Stomach (tissue), 8 donors: ENCODE measurements at regions not wholly inside any gene's neighbourhood (a gene's known extent, or its start where the extent isn't known, plus 50 kb on each side); places are given as distances from the start of the nearest gene placed in this dataset.
A peak's percentile ranks its signal among the peaks of the same experiment; 100 is the strongest.

Source experiments
- DNase-seq, 2 donors: peaks; one replicate each; pipeline versions ENCODE4 v3.0.0 to v3.0.0-alpha.2; 2013 to 2019
- H3K27ac ChIP-seq, 5 donors: fragments of 200-600 bp in 4 of 5; sonication (generic) in 4 of 5; one replicate each; pipeline ENCODE4 v1.5.1; 2013 to 2019; ENCODE audit warnings: mild to moderate bottlenecking in 1 of 5, moderate library complexity in 1 of 5
- H3K27me3 ChIP-seq, 3 donors: fragments of 200-600 bp; sonication (generic); one replicate each; pipeline ENCODE4 v1.5.1; 2017 to 2019; ENCODE audit warnings: mixed run types in 1 of 3
- H3K36me3 ChIP-seq, 4 donors: fragments of 200-600 bp; sonication (generic); 1 replicate in 3 of 4; 2 replicates in 1 of 4; pipeline ENCODE4 v1.5.1; 2016 to 2019
- H3K4me1 ChIP-seq, 4 donors: fragments of 200-600 bp; sonication (generic); one replicate each; pipeline ENCODE4 v1.5.1; 2016 to 2019
- H3K4me3 ChIP-seq, 4 donors: fragments of 200-600 bp; sonication (generic) in 3 of 4; one replicate each; pipeline ENCODE4 v1.5.1; 2016 to 2019; ENCODE audit warnings: mild to moderate bottlenecking in 1 of 4
- H3K9me3 ChIP-seq, 4 donors: fragments of 200-600 bp; sonication (generic); one replicate each; pipeline ENCODE4 v1.5.1; 2016 to 2019
- CTCF ChIP-seq, 7 experiments: fragments of 450-650 bp in 4 of 7; fragments of 200-600 bp in 3 of 7; sonication (generic) in 3 of 7; IDR thresholded peaks; one replicate each; pipeline ENCODE4 v1.5.1; 2016 to 2019; ENCODE audit warnings: antibody characterized with exemption in 7 of 7, control low read depth in 2 of 7, mild to moderate bottlenecking in 1 of 7
- EP300 ChIP-seq: sonication (generic); formaldehyde crosslinking; IDR thresholded peaks from one replicate; pipeline ENCODE4 v1.6.1; 2017; ENCODE audit warnings: antibody characterized with exemption
- POLR2A ChIP-seq, 4 donors: fragments of 450-650 bp; IDR thresholded peaks; one replicate each; pipeline ENCODE4 v1.6.1; 2016; ENCODE audit warnings: antibody characterized with exemption in 4 of 4, control low read depth in 2 of 4, mild to moderate bottlenecking in 1 of 4, moderate library complexity in 1 of 4
- POLR2AphosphoS5 ChIP-seq, 3 donors: sonication (generic); formaldehyde crosslinking; IDR thresholded peaks; one replicate each; pipeline ENCODE4 v1.6.1; 2016; ENCODE audit warnings: antibody characterized with exemption in 3 of 3
- WGBS, 5 donors: extraction: QIAGEN DNeasy Blood & Tissue Kit in 3 of 5; methylation state at CpG; one replicate each; pipeline versions ENCODE4 v1.1.5 to v1.1.7; 2013 to 2018; 5-methylcytosine and 5-hydroxymethylcytosine counted together
- intact Hi-C: fragments of 100-400 bp; cut with DNase I; formaldehyde crosslinking; loops from one replicate; pipeline ENCODE4 v1.15.1; 2023; ENCODE audit warnings: low total_unique reads
- donor health status: healthy with polysubstance abuse.
- donor health status: Bipolar disorder and iron deficiency.
- donor health status: healthy.

DNA sequence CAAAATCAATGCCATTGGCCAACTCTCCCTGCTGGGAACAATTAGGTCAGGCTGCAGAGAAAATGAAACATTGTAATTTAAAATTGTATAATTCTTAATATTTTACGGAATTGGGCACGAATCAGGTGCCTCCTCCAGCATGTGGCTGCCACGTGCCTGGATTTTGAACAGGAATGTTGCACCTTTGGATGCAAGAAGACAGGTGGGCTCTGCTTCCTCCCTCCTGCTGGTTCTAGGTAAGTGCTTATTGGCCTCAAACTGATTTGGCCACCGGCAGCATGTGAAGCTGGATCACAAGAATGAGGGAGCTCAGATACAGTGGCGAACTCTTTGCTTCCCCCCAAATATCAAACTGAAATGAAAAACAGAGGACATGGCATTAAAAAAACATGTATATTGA, 1559.9 kb upstream of the FLRT2 start:
- TF ChIP-seq POLR2AphosphoS5 (IDR thresholded peaks at IDR 0.05) (no peak), POLR2A (IDR thresholded peaks at IDR 0.05) (no peak), EP300 (no peak), CTCF (IDR thresholded peaks at IDR 0.05) (no peak)
- intact Hi-C loops = no loop called here
- no peaks in the 10 kb centered on the region for H3K9me3 ChIP-seq
- no peaks in the 10 kb centered on the region for H3K27me3 ChIP-seq
- H3K4me3 ChIP-seq = no peak overlapping the region
- no peak overlapping the region for H3K27ac ChIP-seq
- H3K4me1 ChIP-seq = peaks cover 0 to 5% (median 0%) of the 10 kb centered on the region in 4 donors
- WGBS, 5 donors = 85 to 92% (median 90%) methylated on average over 5 of the region's 5 CpGs
- H3K36me3 ChIP-seq = no peaks in the 10 kb centered on the region
- DNase-seq = no peak

DNA sequence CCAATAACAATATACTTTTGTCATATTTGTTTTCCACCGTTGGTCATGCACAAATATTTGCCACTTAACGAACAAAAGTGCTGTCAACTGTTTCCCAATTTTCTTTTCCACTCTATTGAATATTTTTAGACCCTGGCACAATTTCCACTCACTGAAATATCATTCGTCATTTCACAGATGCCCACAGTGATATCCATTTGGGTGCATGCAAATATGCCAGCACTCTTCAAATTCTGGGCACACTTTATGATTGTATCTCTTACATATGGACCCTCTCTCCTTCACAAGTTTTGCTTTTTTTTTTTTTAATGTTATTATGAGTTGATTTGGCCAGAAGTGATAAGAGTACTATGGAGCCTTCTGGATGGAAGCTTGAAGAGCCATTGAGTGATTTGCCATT, 1557.3 kb upstream of the FLRT2 start:
- H3K36me3 ChIP-seq = no peaks in the 10 kb centered on the region
- H3K27me3 ChIP-seq = no peaks in the 10 kb centered on the region
- 56 to 73% (median 63%) methylated on average over 3 of the region's 3 CpGs for WGBS, 5 donors
- H3K9me3 ChIP-seq = no peaks in the 10 kb centered on the region
- intact Hi-C loops = no loop called here
- TF ChIP-seq POLR2AphosphoS5 (IDR thresholded peaks at IDR 0.05) = no peak
- TF ChIP-seq EP300 = no peak
- TF ChIP-seq POLR2A (IDR thresholded peaks at IDR 0.05) = no peak
- no peak for TF ChIP-seq CTCF (IDR thresholded peaks at IDR 0.05)
- H3K4me1 ChIP-seq = peaks cover 0 to 16% (median 8%) of the 10 kb centered on the region in 4 donors
- H3K4me3 ChIP-seq = no peak overlapping the region
- H3K27ac ChIP-seq = no peak overlapping the region
- no peak for DNase-seq

DNA sequence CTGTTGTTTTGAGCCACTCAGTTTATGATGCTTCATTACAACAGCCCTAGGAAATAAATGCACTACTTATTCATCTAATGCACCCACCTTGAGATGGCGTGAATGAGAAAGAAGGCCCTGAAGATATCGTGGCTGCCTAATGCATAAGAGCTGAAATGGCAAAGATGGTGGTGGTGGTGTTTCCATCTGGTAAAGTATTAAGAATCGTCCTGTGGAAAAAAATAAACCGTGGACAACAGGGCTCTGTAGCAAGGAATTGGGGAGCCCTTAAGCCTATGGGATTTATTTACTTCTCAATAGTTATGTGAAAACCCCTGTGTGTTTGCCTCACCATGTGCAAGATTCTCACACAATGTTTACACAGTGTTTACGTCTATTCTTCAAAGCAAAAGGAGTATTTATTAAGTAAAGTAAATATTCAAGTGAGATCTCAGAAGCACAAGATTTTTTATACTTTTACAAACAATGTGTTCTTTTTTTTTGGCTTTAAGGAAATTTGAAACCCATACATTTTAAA, 1555.2 kb upstream of the FLRT2 start:
- intact Hi-C loops = no loop called here
- Histone ChIP-seq H3K36me3 (no peaks in the 10 kb centered on the region), H3K4me3 (no peak overlapping the region), H3K9me3 (no peaks in the 10 kb centered on the region), H3K27me3 (no peaks in the 10 kb centered on the region), H3K4me1 (peaks cover 0 to 16% (median 8%) of the 10 kb centered on the region in 4 donors), H3K27ac (no peak overlapping the region)
- WGBS, 5 donors = 66 to 78% (median 68%) methylated on average over 5 of the region's 5 CpGs
- TF ChIP-seq EP300 (no peak), POLR2AphosphoS5 (IDR thresholded peaks at IDR 0.05) (no peak), POLR2A (IDR thresholded peaks at IDR 0.05) (no peak), CTCF (IDR thresholded peaks at IDR 0.05) (no peak)
- peak in 1 of 2 donors; percentile 19 for DNase-seq

DNA sequence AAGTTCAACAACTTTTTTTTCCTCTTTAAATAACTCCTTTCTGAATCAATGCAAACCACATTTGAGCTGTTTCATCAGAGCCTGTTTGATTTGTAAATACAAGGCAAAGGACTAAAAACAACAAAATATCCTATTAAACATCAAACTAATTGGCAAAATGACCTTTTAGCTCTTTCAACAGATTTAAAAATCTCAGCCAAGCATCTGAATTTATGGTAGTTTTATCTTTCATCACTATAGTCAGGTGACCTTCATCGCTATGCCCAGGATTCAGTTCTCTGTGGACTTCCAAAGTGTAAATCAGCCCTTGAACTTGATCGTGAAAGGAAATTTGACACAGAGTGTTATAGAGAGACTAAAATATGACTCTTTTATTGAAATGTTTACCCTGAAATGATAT, 1554.5 kb upstream of the FLRT2 start:
- TF ChIP-seq EP300 (no peak), POLR2A (IDR thresholded peaks at IDR 0.05) (no peak), POLR2AphosphoS5 (IDR thresholded peaks at IDR 0.05) (no peak), CTCF (IDR thresholded peaks at IDR 0.05) (no peak)
- intact Hi-C loops = no loop called here
- Histone ChIP-seq H3K4me1 (peaks cover 0 to 16% (median 8%) of the 10 kb centered on the region in 4 donors), H3K36me3 (no peaks in the 10 kb centered on the region), H3K27me3 (no peaks in the 10 kb centered on the region), H3K27ac (no peak overlapping the region), H3K9me3 (no peaks in the 10 kb centered on the region), H3K4me3 (no peak overlapping the region)
- WGBS, 5 donors = 55 to 76% (median 64%) methylated on average over 2 of the region's 2 CpGs
- DNase-seq = no peak
